OCI-LY3 (cell line): ENCODE measurements at regions not wholly inside any gene's neighbourhood (a gene's known extent, or its start where the extent isn't known, plus 50 kb on each side); places are given as distances from the start of the nearest gene placed in this dataset.

Experiments used
- EZH2phosphoT487 ChIP-seq: fragments of 200-600 bp; shearing (Covaris generic); IDR thresholded peaks from 2 replicates; pipeline ENCODE4 v1.6.1; 2018; ENCODE audit warnings: antibody characterized with exemption, mixed run types, low read depth
- TF ChIP-seq, protein P1 (sequence below): fragments of 200-600, 300-600 bp; sonication (generic); IDR thresholded peaks from 2 replicates; pipeline ENCODE4 v1.5.1; 2014; ENCODE audit warnings: antibody characterized with exemption, low read length, low read depth

DNA sequence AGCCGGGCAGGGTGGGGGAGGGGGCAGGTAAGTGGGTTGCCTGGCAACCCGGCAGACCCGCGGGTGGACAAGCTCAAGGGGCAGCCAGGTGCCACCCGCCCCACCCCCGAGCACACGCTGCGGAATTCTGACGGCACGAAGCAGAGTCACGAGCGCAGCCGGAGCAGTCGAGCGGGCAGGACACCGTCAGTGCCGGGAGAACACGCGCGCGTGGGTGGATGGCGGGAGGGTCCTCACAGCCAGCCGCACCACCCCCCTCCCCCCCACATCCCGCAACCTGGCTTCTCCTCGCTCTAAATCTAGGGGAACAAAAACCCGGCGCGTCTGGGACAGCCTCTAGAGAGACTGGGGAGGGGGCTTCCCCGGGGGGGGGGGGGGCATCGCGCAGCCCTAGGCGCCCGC is 133.1 kb upstream of the HSD17B12 start:
- TF ChIP-seq, protein P1, sequence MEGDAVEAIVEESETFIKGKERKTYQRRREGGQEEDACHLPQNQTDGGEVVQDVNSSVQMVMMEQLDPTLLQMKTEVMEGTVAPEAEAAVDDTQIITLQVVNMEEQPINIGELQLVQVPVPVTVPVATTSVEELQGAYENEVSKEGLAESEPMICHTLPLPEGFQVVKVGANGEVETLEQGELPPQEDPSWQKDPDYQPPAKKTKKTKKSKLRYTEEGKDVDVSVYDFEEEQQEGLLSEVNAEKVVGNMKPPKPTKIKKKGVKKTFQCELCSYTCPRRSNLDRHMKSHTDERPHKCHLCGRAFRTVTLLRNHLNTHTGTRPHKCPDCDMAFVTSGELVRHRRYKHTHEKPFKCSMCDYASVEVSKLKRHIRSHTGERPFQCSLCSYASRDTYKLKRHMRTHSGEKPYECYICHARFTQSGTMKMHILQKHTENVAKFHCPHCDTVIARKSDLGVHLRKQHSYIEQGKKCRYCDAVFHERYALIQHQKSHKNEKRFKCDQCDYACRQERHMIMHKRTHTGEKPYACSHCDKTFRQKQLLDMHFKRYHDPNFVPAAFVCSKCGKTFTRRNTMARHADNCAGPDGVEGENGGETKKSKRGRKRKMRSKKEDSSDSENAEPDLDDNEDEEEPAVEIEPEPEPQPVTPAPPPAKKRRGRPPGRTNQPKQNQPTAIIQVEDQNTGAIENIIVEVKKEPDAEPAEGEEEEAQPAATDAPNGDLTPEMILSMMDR: no peak
- TF ChIP-seq EZH2phosphoT487: no peak
